SU-DHL-6 (cell line): ENCODE measurements at regions not wholly inside any gene's neighbourhood (a gene's known extent, or its start where the extent isn't known, plus 50 kb on each side); places are given as distances from the start of the nearest gene placed in this dataset.

Experiments used
- CTCF ChIP-seq: fragments of 200-600 bp; sonication (generic); IDR thresholded peaks from one replicate; pipeline ENCODE4 v1.5.1; 2017; ENCODE audit warnings: antibody characterized with exemption, mild to moderate bottlenecking, low read length, moderate library complexity; ENCODE audit not compliant: insufficient read depth, poor library complexity, severe bottlenecking
- EZH2phosphoT487 ChIP-seq: fragments of 200-600 bp; sonication (generic), shearing (Covaris generic); conservative IDR thresholded peaks from 2 replicates; pipeline ENCODE4 v1.6.1; 2018; ENCODE audit warnings: mild to moderate bottlenecking, antibody characterized with exemption, low read length, moderate library complexity, mixed read lengths

- TF ChIP-seq CTCF (no peak), EZH2phosphoT487 (no peak)
These were observed 420.0 kb upstream of the EYS start for GRCh38 chr6:66127061-66127460.
